ENCODE measurements at regions not wholly inside any gene's neighbourhood (a gene's known extent, or its start where the extent isn't known, plus 50 kb on each side); places are given as distances from the start of the nearest gene placed in this dataset.

DNA sequence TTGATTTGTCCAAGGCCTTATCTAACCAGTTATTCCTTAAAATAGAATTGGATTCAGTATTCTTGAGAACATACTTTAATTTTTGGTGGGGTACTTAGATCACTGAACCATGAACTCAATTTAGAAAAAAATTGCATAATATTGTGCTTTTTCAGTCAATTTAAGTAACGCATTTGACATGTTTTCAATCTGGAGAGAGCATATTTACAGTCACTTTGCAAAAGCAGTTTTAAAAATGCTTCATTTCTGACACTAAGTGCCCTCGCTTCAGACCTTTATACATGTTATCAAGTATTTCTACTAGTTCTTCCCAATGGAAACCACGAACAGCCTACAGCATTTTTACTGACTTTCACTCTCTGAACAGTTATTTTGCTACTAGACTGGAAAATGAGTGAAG lies 257.1 kb upstream of the NDST4 start:
- H3K27me3 Mint-ChIP-seq (ENCODE audit: insufficient read depth, unreplicated experiment), result no peaks in the 10 kb centered on the region
- no peak for TF ChIP-seq CTCF (IDR thresholded peaks at IDR 0.05; ENCODE audit: unreplicated experiment)
- CTCF ChIA-PET, result no interaction called here
- no peak overlapping the region for H3K27ac Mint-ChIP-seq (ENCODE audit: low read depth, unreplicated experiment)
- H3K9me3 Mint-ChIP-seq (ENCODE audit: unreplicated experiment), result no peaks in the 10 kb centered on the region
- no peak overlapping the region for H3K4me3 Mint-ChIP-seq (ENCODE audit: unreplicated experiment)
- DNase-seq (ENCODE audit: unreplicated experiment), result no peak
- intact Hi-C loops (cut with micrococcal nuclease), result no loop called here
- BruUV-seq (replicated peaks), result no TSS peak
- no peaks in the 10 kb centered on the region for H3K36me3 Mint-ChIP-seq (ENCODE audit: insufficient read depth, unreplicated experiment)
- POLR2A ChIA-PET, result no interaction called here
- no peaks in the 10 kb centered on the region for H3K4me1 Mint-ChIP-seq (ENCODE audit: insufficient read depth, unreplicated experiment)

DNA sequence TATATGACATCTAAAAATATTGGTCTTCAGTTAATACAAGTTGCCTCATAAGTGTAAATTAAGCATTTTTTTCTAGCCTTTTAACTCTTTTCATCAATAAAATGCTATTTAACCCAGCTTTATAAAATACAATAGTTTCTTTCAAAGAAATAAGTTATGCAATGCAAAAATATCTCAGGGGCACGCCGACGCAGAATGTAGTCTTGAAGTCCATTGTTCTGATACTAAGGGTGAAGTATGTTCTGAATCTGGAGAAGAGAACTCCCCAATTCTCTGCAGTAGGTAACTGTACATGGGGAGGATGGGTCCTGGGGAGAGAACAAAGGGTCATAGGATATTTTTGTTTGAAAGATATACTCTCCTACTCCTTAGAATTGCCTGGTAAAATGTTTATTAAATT lies 256.6 kb upstream of the NDST4 start:
- TF ChIP-seq CTCF (IDR thresholded peaks at IDR 0.05; ENCODE audit: unreplicated experiment), result no peak
- BruUV-seq (replicated peaks), result no TSS peak
- no peak for DNase-seq (ENCODE audit: unreplicated experiment)
- Mint-ChIP-seq H3K27me3 (ENCODE audit: insufficient read depth, unreplicated experiment) (no peaks in the 10 kb centered on the region), H3K27ac (ENCODE audit: low read depth, unreplicated experiment) (no peak overlapping the region), H3K4me3 (ENCODE audit: unreplicated experiment) (no peak overlapping the region), H3K4me1 (ENCODE audit: insufficient read depth, unreplicated experiment) (no peaks in the 10 kb centered on the region), H3K9me3 (ENCODE audit: unreplicated experiment) (no peaks in the 10 kb centered on the region), H3K36me3 (ENCODE audit: insufficient read depth, unreplicated experiment) (no peaks in the 10 kb centered on the region)
- CTCF ChIA-PET, result no interaction called here
- intact Hi-C loops (cut with micrococcal nuclease), result no loop called here
- POLR2A ChIA-PET, result no interaction called here

DNA sequence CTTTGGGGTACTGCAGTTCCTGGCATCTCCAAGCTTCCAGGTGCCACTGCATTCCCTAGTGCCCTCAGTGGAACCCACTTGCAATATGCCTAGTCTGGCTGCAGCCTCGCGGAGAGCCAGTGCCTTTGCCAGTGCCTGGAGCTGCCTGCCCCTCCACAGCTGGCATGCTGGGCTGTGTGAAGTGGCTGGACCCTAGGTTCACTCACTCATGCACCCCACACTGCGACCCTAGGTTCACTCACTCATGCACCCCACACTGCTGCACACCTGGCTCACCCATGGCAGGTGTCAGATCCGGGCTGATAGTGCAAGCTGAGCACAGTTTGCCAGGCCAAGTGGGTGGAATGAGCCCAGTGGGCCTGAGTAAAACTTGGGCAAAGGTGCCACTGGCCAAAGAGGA lies 253.0 kb upstream of the NDST4 start:
- no TSS peak for BruUV-seq (replicated peaks)
- Mint-ChIP-seq H3K27me3 (ENCODE audit: insufficient read depth, unreplicated experiment) (no peaks in the 10 kb centered on the region), H3K27ac (ENCODE audit: low read depth, unreplicated experiment) (no peak overlapping the region), H3K36me3 (ENCODE audit: insufficient read depth, unreplicated experiment) (no peaks in the 10 kb centered on the region), H3K4me1 (ENCODE audit: insufficient read depth, unreplicated experiment) (peaks cover 6% of the 10 kb centered on the region), H3K9me3 (ENCODE audit: unreplicated experiment) (no peaks in the 10 kb centered on the region), H3K4me3 (ENCODE audit: unreplicated experiment) (no peak overlapping the region)
- ChIA-PET POLR2A (no interaction called here), CTCF (no interaction called here)
- DNase-seq (ENCODE audit: unreplicated experiment), result no peak
- intact Hi-C loops (cut with micrococcal nuclease), result no loop called here
- TF ChIP-seq CTCF (IDR thresholded peaks at IDR 0.05; ENCODE audit: unreplicated experiment), result no peak

DNA sequence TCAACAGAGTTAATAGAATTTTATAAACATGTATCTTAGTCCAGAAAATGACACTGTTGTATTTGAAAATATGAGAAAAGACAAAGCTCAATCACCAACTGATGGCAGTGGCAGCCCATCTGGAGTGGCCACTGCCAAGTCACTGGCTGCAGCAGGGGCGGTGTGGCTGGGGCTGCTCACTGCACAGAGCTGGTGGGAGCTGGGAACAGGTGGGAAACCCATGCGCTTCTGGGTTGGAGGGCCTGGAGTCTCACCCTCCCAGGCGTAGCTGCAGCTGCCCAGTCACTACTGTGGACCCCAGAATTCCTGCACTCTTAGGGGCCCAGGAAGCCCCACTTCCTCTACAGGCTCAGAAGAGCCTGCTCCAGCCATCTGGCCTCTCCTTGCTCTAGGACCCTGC lies 251.8 kb upstream of the NDST4 start:
- no peaks in the 10 kb centered on the region for H3K27me3 Mint-ChIP-seq (ENCODE audit: insufficient read depth, unreplicated experiment)
- POLR2A ChIA-PET, result no interaction called here
- H3K4me1 Mint-ChIP-seq (ENCODE audit: insufficient read depth, unreplicated experiment), result peaks cover 18% of the 10 kb centered on the region
- H3K36me3 Mint-ChIP-seq (ENCODE audit: insufficient read depth, unreplicated experiment), result no peaks in the 10 kb centered on the region
- no peak overlapping the region for H3K4me3 Mint-ChIP-seq (ENCODE audit: unreplicated experiment)
- BruUV-seq (replicated peaks), result no TSS peak
- intact Hi-C loops (cut with micrococcal nuclease), result no loop called here
- no peaks in the 10 kb centered on the region for H3K9me3 Mint-ChIP-seq (ENCODE audit: unreplicated experiment)
- CTCF ChIA-PET, result no interaction called here
- no peak overlapping the region for H3K27ac Mint-ChIP-seq (ENCODE audit: low read depth, unreplicated experiment)
- DNase-seq (ENCODE audit: unreplicated experiment), result no peak
- no peak for TF ChIP-seq CTCF (IDR thresholded peaks at IDR 0.05; ENCODE audit: unreplicated experiment)
